ENCODE measurements at regions not wholly inside any gene's neighbourhood (a gene's known extent, or its start where the extent isn't known, plus 50 kb on each side); places are given as distances from the start of the nearest gene placed in this dataset.
"Not testable (repeated sequence)": the region's sequence is repeated elsewhere in the genome, so short reads cannot be mapped to it uniquely, and the experiment has no call there.

DNA sequence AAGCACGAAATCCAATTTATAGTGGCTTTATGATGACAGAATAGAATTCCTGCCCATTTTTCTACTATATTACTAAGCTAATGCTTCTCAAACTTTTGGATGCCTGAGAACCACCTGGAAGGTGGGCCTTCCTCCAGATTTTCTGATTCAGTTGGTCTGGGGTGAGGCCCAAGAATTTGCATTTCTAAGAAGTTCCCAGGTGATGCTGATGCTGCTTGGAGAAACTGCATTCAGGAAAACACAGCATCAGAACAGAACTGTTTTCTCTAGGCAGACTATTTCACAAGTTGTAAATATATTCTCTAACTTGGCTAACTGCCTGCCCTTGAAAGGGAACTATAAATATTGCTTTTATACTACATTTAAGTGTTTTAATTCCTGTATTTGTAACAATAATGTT lies 644.9 kb upstream of the DPPA4 start:
- no peak for DNase-seq (ENCODE audit: low read depth, low spot score)
- Histone ChIP-seq H3K27ac (no peak overlapping the region), H3K4me3 (no peak overlapping the region), H3K36me3 (ENCODE audit: insufficient read depth, low read length) (no peaks in the 10 kb centered on the region), H3K9ac (ENCODE audit: insufficient read length) (no peak overlapping the region), H3K9me3 (ENCODE audit: low read depth, low read length) (no peaks in the 10 kb centered on the region)
- TF ChIP-seq EZH2 (IDR thresholded peaks at IDR 0.05) = no peak
- no peak for TF ChIP-seq POLR2AphosphoS5 (IDR thresholded peaks at IDR 0.05; ENCODE audit: borderline replicate concordance, low read depth, low read length)
- no peak for TF ChIP-seq FOXP2 (optimal IDR thresholded peaks at IDR 0.05; ENCODE audit: control extremely low read depth, extremely low read length, insufficient read depth)

DNA sequence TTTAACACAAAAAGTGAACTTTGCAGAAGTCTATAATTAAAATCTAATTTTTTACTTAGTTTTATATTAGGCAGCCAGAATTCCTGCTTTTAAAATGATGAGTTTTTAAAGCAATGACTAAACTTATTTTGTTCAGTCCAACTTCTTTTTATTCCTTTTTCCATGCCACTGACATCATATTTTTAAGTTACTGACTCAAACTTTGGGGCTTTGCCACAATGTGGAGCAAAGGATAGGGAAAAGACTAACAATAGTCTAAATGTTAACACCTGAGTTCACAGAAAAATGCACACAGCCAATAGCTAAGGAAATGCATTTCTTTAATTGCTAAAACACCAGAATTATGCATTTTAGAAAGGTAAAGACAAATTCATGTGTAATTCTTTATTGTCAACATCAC lies 647.6 kb upstream of the DPPA4 start:
- no peak for TF ChIP-seq FOXP2 (optimal IDR thresholded peaks at IDR 0.05; ENCODE audit: control extremely low read depth, extremely low read length, insufficient read depth)
- no peak overlapping the region for H3K4me3 ChIP-seq
- no peak for DNase-seq (ENCODE audit: low read depth, low spot score)
- no peak overlapping the region for H3K27ac ChIP-seq
- no peak overlapping the region for H3K9ac ChIP-seq (ENCODE audit: insufficient read length)
- H3K36me3 ChIP-seq (ENCODE audit: insufficient read depth, low read length) = no peaks in the 10 kb centered on the region
- no peaks in the 10 kb centered on the region for H3K9me3 ChIP-seq (ENCODE audit: low read depth, low read length)

DNA sequence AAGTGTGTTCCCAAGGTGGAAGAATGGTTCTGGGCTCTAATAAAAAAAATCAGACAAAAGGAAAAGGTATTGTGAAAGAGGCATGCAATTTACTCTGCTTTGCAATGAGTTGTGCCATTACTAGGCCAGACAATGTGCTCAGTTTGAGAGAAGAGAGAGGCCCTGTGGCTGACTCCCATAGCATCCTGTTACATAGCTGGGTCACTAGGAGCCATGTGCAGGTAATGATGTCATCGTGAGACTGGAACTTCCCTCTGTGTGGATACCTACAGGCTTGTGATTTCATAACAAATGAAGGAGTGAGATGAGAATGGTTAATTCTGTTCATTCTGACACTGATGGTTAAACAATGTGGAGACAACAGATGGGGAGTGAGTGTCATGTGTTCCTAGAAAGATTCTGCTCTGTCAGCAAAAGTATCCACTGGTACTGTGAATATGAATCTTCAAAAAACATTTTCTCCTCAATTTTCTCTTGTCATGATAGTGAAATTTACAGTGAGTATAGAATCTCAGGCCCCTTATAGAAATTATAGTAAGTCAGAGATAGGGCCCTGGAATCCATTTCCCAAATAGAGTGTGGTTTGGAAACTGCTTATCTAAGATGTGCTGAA lies 648.7 kb upstream of the DPPA4 start:
- TF ChIP-seq POLR2AphosphoS5 (IDR thresholded peaks at IDR 0.05; ENCODE audit: borderline replicate concordance, low read depth, low read length) (no peak), EZH2 (IDR thresholded peaks at IDR 0.05) (no peak), FOXP2 (optimal IDR thresholded peaks at IDR 0.05; ENCODE audit: control extremely low read depth, extremely low read length, insufficient read depth) (no peak)
- no peak for DNase-seq (ENCODE audit: low read depth, low spot score)
- no peak overlapping the region for H3K9ac ChIP-seq (ENCODE audit: insufficient read length)
- no peaks in the 10 kb centered on the region for H3K9me3 ChIP-seq (ENCODE audit: low read depth, low read length)
- H3K4me3 ChIP-seq = no peak overlapping the region
- no peak overlapping the region for H3K27ac ChIP-seq
- H3K36me3 ChIP-seq (ENCODE audit: insufficient read depth, low read length) = no peaks in the 10 kb centered on the region

DNA sequence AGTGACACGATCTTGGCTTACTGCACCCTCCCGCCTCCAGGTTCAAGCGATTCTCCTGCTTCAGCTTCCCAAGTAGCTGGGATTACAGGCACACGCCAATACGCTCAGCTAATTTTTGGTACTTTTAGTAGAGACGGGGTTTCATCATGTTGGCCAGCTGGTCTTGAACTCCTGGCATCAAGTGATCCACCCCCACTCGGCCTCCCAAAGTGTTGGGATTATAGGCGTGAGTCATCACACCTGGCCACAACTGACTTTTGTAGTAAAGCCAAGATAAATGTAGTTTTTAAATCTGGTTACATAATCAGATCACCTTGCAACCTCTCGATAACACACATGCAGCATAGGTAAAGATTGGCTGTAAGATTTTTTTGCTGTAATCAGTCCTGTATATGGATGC lies 657.5 kb upstream of the DPPA4 start:
- Histone ChIP-seq H3K9me3 (ENCODE audit: low read depth, low read length) (no peaks in the 10 kb centered on the region), H3K27ac (no peak overlapping the region), H3K4me3 (no peak overlapping the region), H3K9ac (ENCODE audit: insufficient read length) (no peak overlapping the region), H3K36me3 (ENCODE audit: insufficient read depth, low read length) (no peaks in the 10 kb centered on the region)
- TF ChIP-seq FOXP2 (optimal IDR thresholded peaks at IDR 0.05; ENCODE audit: control extremely low read depth, extremely low read length, insufficient read depth) (no peak), EZH2 (IDR thresholded peaks at IDR 0.05) (no peak), POLR2AphosphoS5 (IDR thresholded peaks at IDR 0.05; ENCODE audit: borderline replicate concordance, low read depth, low read length) (no peak)
- no peak for DNase-seq (ENCODE audit: low read depth, low spot score)

DNA sequence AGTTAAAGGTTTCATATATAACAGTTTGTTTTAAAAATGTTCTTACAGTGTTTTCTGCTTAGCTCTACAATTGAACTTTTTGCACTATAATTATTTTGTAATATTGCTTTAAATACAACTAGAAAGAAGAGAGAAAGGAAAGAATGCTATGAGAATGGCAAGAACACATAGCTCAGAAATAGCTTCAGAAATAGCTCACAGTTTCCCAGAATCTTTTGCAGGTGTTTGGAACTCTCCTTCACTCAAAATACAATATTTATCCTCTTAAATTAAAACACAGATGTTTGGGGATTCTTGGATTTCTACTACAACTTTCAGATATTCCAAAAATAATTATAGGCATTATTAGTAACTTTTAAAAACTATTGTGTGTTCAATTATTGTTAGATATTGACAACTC lies 658.0 kb upstream of the DPPA4 start:
- Histone ChIP-seq H3K27ac (no peak overlapping the region), H3K4me3 (no peak overlapping the region), H3K9me3 (ENCODE audit: low read depth, low read length) (no peaks in the 10 kb centered on the region), H3K36me3 (ENCODE audit: insufficient read depth, low read length) (no peaks in the 10 kb centered on the region), H3K9ac (ENCODE audit: insufficient read length) (no peak overlapping the region)
- no peak for TF ChIP-seq FOXP2 (optimal IDR thresholded peaks at IDR 0.05; ENCODE audit: control extremely low read depth, extremely low read length, insufficient read depth)
- DNase-seq (ENCODE audit: low read depth, low spot score) = no peak

DNA sequence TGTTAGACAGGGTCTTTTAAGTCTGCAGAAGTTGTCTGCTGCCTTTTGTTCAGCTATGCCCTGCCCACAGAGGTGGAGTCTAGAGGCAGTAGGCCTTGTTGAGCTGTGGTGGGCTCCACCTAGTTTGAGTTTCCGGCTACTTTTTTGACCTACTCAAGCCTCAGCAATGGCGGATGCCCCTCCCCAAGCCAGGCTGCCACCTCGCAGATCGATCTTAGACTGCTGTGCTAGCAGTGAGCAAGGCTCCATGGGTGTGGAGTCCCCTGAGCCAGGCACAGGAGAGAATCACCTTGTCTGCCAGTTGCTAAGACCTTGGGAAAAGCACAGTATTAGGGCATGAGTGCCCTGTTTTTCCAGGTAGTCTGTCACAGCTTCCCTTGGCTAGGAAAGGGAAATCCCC lies 664.6 kb upstream of the DPPA4 start:
- not testable (repeated sequence) for H3K36me3 ChIP-seq (ENCODE audit: insufficient read depth, low read length); H3K4me3 ChIP-seq; H3K27ac ChIP-seq; H3K9me3 ChIP-seq (ENCODE audit: low read depth, low read length); H3K9ac ChIP-seq (ENCODE audit: insufficient read length); DNase-seq (ENCODE audit: low read depth, low spot score)

DNA sequence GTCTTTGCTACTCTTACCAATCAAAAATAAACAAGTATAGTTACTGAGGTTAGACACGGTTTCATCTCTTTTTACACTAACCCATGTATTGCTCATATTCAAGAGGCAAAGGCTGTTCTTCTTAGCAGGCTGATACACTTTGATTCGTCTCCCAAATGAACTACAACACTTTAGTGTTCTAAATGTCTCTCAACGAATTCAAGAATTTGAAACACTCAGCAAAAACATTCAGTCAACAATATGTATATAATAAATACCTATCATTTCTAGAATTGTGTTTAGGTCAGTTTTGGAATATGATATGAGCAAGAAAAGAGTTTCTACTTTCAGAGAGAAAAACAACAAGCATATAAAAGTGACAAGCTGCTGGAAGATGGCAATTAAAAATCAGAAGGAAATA lies 669.6 kb upstream of the DPPA4 start:
- Histone ChIP-seq H3K4me3 (no peak overlapping the region), H3K36me3 (ENCODE audit: insufficient read depth, low read length) (no peaks in the 10 kb centered on the region), H3K9me3 (ENCODE audit: low read depth, low read length) (no peaks in the 10 kb centered on the region), H3K27ac (no peak overlapping the region), H3K9ac (ENCODE audit: insufficient read length) (no peak overlapping the region)
- no peak for DNase-seq (ENCODE audit: low read depth, low spot score)
- no peak for TF ChIP-seq FOXP2 (optimal IDR thresholded peaks at IDR 0.05; ENCODE audit: control extremely low read depth, extremely low read length, insufficient read depth)
- no peak for TF ChIP-seq POLR2AphosphoS5 (IDR thresholded peaks at IDR 0.05; ENCODE audit: borderline replicate concordance, low read depth, low read length)
- no peak for TF ChIP-seq EZH2 (IDR thresholded peaks at IDR 0.05)

DNA sequence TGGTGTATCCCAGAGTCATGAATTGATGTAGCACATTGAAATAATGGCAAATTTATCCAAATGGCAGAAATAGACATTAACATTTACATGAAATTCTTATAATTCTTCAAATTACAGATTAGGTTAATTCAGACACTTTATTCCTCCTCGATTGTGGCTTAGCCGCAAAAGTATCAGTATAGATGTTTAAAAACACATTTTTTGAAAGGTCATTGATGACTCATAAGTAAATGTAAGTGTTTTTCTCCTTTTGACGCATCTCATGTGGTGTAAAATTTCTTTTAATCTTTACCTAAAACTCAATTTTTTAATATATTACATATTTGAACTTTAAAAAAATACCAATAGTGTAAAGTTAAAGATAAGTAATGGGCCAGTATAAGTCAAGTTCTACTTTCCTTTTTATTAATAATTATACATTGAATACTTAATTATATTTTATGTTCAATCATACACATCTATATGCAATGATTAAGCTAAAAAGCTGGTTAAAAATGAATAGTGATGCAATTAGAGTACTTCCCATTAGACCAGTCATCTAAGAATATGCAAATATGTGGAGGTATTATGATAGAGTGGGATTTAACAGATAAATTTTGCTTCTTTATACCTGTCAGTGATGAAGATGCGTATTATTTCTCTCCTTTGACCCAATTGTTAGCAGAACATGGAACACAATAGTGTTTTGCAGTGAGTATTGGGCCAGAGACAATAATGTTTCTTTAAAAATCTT lies 678.1 kb upstream of the DPPA4 start:
- no peaks in the 10 kb centered on the region for H3K9me3 ChIP-seq (ENCODE audit: low read depth, low read length)
- H3K27ac ChIP-seq = no peak overlapping the region
- TF ChIP-seq POLR2AphosphoS5 (IDR thresholded peaks at IDR 0.05; ENCODE audit: borderline replicate concordance, low read depth, low read length) = no peak
- TF ChIP-seq EZH2 (IDR thresholded peaks at IDR 0.05) = no peak
- TF ChIP-seq FOXP2 (optimal IDR thresholded peaks at IDR 0.05; ENCODE audit: control extremely low read depth, extremely low read length, insufficient read depth) = no peak
- no peak overlapping the region for H3K9ac ChIP-seq (ENCODE audit: insufficient read length)
- no peak overlapping the region for H3K4me3 ChIP-seq
- DNase-seq (ENCODE audit: low read depth, low spot score) = no peak
- H3K36me3 ChIP-seq (ENCODE audit: insufficient read depth, low read length) = no peaks in the 10 kb centered on the region

DNA sequence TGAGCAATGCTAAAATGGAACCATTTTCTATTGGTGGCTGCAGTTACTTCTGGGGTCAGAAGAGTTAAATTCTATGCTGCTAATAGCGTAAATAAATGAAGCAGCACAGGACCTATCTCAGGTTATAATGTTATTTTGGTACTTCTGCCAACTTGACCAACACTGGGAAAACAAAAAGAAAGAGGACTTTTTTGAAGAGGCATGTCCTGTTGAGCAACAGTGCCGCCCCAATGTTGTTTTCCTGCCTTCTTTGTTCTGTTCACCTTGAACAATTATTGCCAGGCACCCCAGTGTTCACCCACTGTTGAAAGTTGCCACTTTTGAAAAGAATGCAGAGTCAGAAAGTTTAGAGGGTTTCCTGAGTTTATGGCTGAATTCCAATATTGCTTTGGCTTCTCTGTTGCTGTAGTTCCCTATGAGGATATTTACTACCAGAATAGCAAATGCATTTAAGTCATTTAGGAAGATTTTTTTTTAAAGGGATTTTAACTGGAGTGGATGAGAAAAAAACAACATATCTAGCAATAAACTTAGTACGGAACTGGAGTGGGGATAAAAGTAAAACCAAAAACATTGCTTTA lies 679.0 kb upstream of the DPPA4 start:
- Histone ChIP-seq H3K9ac (ENCODE audit: insufficient read length) (no peak overlapping the region), H3K4me3 (no peak overlapping the region), H3K27ac (no peak overlapping the region), H3K9me3 (ENCODE audit: low read depth, low read length) (no peaks in the 10 kb centered on the region), H3K36me3 (ENCODE audit: insufficient read depth, low read length) (no peaks in the 10 kb centered on the region)
- DNase-seq (ENCODE audit: low read depth, low spot score) = no peak
- no peak for TF ChIP-seq FOXP2 (optimal IDR thresholded peaks at IDR 0.05; ENCODE audit: control extremely low read depth, extremely low read length, insufficient read depth)
- no peak for TF ChIP-seq POLR2AphosphoS5 (IDR thresholded peaks at IDR 0.05; ENCODE audit: borderline replicate concordance, low read depth, low read length)
- TF ChIP-seq EZH2 (IDR thresholded peaks at IDR 0.05) = no peak

Measured in SK-N-MC (cell line).